ENCODE measurements at regions not wholly inside any gene's neighbourhood (a gene's known extent, or its start where the extent isn't known, plus 50 kb on each side); places are given as distances from the start of the nearest gene placed in this dataset.
A peak's percentile ranks its signal among the peaks of the same experiment; 100 is the strongest.
"Not testable (repeated sequence)": the region's sequence is repeated elsewhere in the genome, so short reads cannot be mapped to it uniquely, and the experiment has no call there.

DNA sequence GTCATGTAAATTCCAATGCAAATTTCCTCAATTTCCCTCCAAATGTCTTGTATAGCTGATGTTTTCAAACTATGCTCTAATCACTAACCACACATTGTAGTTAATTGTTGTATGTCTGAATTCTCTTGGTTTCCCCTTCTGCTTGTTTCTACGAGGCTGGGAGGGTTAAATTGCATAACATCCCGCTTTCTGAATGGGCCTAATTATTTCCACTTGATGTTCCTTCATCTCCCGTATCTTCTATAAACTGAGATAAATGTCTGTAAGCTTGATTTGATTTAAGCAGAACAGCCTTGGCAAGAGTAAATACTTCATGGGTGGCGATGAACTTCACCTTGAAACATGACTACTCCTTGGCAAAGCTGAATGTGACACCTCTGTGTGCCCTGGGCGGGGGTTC, 72.2 kb downstream of the SERINC2 start:
- H3K36me3 Mint-ChIP-seq: no peaks in the 10 kb centered on the region
- no peak for DNase-seq
- H3K4me3 Mint-ChIP-seq: no peak overlapping the region
- peaks cover 10 to 11% of the 10 kb centered on the region in 2 donors for H3K4me1 Mint-ChIP-seq
- H3K27ac Mint-ChIP-seq: no peak overlapping the region
- H3K9me3 Mint-ChIP-seq: peaks cover 0 to 1% (median 0%) of the 10 kb centered on the region in 6 donors
- H3K27me3 Mint-ChIP-seq (ENCODE audit: low read depth in 3 of 3): peaks cover 2 to 8% (median 3%) of the 10 kb centered on the region in 3 donors

DNA sequence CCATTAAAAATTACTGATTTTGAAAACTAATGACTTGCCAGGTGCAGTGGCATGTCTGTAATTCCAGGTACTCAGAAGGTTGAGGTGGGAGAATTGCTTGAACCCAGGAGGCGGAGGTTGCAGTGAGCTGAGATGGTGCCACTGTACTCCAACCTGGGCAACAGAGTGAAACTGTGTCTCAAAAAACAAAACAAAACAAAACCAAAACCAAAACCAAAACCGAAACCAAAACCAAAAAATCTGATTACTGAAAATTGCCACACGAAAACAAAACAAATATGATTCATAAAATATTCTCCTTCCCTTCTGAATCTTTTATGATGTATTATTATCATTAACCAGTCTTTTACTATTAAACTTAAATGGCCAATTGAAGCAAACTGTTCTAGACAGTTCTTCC, 74.1 kb downstream of the SERINC2 start:
- Mint-ChIP-seq H3K4me3 (peak overlapping the region; percentile 24 to 69 (median 53)), H3K27me3 (ENCODE audit: low read depth in 3 of 3) (peaks cover 2 to 10% (median 5%) of the 10 kb centered on the region in 3 donors), H3K27ac (peak overlapping the region; percentile 55 to 82 (median 74)), H3K9me3 (peaks cover 0 to 1% (median 0%) of the 10 kb centered on the region in 6 donors), H3K4me1 (peaks cover 10 to 11% of the 10 kb centered on the region in 2 donors), H3K36me3 (no peaks in the 10 kb centered on the region)
- peak; percentile 27 to 37 (median 34) for DNase-seq

DNA sequence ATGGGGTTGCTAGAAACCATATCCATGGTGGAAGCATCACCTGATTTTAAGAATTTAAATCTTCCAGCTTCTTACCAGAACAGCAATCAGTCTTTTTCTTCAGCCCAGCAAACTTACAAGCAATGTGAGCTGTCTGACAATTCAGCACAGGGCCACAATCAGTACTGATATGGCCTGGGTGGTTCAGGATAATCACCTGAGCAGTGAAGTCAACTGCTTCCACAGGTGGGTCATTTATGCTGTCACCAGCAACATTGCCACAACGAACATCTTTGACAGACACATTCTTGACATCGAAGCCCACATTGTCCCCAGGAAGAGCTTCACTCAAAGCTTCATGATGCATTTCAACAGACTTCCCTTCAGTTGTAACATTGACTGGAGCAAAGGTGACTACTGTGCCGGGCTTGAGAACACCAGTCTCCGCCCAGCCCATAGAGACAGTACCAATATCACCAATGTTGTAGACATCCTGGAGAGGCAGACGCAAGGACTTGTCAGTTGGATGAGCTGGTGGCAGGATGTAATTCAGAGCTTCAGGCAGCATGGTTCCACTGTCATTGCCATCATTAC, 74.8 kb downstream of the SERINC2 start:
- H3K4me3 Mint-ChIP-seq: peak overlapping the region in 3 of 5 donors; percentile 29 to 69 (median 53)
- no peak for DNase-seq
- peak overlapping the region; percentile 55 to 82 (median 72) for H3K27ac Mint-ChIP-seq
- peaks cover 0 to 1% (median 0%) of the 10 kb centered on the region in 6 donors for H3K9me3 Mint-ChIP-seq
- peaks cover 2 to 12% (median 6%) of the 10 kb centered on the region in 3 donors for H3K27me3 Mint-ChIP-seq (ENCODE audit: low read depth in 3 of 3)
- H3K4me1 Mint-ChIP-seq: peaks cover 10 to 11% of the 10 kb centered on the region in 2 donors
- H3K36me3 Mint-ChIP-seq: no peaks in the 10 kb centered on the region

DNA sequence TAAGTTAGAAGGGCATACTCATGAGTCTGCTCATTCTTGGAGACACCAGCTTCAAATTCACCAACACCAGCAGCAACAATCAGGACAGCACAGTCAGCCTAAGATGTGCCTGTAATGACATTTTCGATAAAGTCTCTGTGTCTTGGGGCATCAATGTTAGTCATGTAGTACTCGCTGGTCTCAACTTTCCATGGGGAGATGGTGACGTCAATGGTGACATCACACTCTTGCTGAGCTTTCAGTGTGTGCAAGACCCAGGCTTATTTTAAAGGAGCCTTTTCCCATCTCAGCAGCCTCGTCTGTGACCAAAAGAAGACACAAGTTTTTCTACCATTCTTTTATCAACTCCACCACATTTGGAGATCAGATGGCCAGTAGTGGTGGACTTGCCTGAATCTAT, 75.5 kb downstream of the SERINC2 start:
- peaks cover 10 to 11% of the 10 kb centered on the region in 2 donors for H3K4me1 Mint-ChIP-seq
- H3K4me3 Mint-ChIP-seq: no peak overlapping the region
- H3K27ac Mint-ChIP-seq: no peak overlapping the region
- H3K36me3 Mint-ChIP-seq: no peaks in the 10 kb centered on the region
- DNase-seq: no peak
- peaks cover 2 to 12% (median 6%) of the 10 kb centered on the region in 3 donors for H3K27me3 Mint-ChIP-seq (ENCODE audit: low read depth in 3 of 3)
- peaks cover 0 to 1% (median 0%) of the 10 kb centered on the region in 6 donors for H3K9me3 Mint-ChIP-seq

DNA sequence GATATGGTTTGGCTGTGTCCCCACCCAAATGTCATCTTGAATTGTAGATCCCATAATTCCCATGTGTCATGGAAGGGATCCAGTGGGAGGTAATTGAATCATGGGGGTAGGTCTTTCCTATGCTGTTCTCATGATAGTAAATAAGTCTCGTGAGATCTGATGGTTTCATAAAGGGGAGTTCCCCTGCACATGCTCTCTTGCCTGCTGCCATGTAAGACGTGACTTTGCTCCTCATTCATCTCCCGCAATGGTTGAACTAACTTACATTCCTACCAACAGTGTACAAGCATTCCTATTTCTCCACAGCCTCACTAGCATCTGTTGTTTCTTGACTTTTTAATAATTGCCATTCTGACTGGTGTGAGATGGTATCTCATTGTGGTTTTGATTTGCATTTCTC, 76.6 kb downstream of the SERINC2 start:
- H3K4me1 Mint-ChIP-seq: peaks cover 10 to 11% of the 10 kb centered on the region in 2 donors
- DNase-seq, H3K27ac Mint-ChIP-seq, H3K9me3 Mint-ChIP-seq, H3K4me3 Mint-ChIP-seq, H3K36me3 Mint-ChIP-seq: not testable (repeated sequence)
- H3K27me3 Mint-ChIP-seq (ENCODE audit: low read depth in 3 of 3): peaks cover 2 to 12% (median 6%) of the 10 kb centered on the region in 3 donors

DNA sequence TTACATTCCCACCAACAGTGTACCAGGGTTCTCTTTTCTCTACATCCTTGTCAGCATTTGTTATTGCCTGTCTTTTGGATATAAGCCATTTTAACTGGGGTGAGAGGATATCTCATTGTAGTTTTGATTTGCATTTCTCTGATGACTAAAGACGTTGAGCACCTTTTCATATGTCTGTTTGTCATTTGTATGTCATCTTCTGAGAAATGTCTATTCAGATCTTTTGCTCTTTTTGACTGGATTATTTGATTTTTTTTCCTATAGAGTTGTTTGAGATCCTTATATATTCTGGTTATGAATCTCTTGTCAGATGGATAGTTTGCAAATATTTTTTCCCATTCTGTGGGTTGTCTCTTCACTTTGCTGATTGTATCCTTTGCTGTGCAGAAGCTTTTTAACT, 77.6 kb downstream of the SERINC2 start:
- not testable (repeated sequence) for DNase-seq, H3K36me3 Mint-ChIP-seq, H3K4me3 Mint-ChIP-seq, H3K27ac Mint-ChIP-seq, H3K9me3 Mint-ChIP-seq
- Mint-ChIP-seq H3K4me1 (peaks cover 10 to 11% of the 10 kb centered on the region in 2 donors), H3K27me3 (ENCODE audit: low read depth in 3 of 3) (peaks cover 2 to 12% (median 6%) of the 10 kb centered on the region in 3 donors)

DNA sequence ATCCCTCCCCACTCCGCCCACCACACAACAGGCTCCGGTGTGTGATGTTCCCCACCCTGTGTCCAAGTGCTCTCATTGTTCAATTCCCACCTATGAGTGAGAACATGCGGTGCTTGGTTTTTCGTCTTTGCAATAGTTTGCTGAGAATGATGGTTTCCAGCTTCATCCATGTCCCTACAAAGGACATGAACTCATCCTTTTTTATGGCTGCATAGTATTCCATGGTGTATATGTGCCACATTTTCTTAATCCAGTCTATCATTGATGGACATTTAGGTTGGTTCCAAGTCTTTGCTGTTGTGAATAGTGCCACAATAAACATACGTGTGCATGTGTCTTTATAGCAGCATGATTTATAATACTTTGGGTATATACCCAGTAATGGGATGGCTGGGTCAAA, 81.0 kb upstream of the TINAGL1 start:
- not testable (repeated sequence) for H3K27ac Mint-ChIP-seq; H3K4me3 Mint-ChIP-seq; H3K36me3 Mint-ChIP-seq; DNase-seq; H3K9me3 Mint-ChIP-seq; H3K4me1 Mint-ChIP-seq; H3K27me3 Mint-ChIP-seq (ENCODE audit: low read depth in 3 of 3)

DNA sequence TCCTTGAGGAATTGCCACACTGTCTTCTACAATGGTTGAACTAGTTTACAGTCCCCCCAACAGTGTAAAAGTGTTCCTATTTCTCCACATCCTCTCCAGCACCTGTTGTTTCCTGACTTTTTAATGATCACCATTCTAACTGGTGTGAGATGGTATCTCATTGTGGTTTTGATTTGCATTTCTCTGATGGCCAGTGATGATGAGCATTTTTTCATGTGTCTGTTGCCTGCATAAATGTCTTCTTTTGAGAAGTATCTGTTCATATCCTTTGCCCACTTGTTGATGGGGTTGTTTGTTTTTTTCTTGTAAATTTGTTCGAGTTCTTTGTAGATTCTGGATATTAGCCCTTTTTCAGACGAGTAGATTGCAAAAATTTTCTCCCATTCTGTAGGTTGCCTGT, 80.5 kb upstream of the TINAGL1 start:
- not testable (repeated sequence) for H3K9me3 Mint-ChIP-seq; DNase-seq; H3K4me3 Mint-ChIP-seq; H3K27me3 Mint-ChIP-seq (ENCODE audit: low read depth in 3 of 3); H3K27ac Mint-ChIP-seq; H3K36me3 Mint-ChIP-seq; H3K4me1 Mint-ChIP-seq

DNA sequence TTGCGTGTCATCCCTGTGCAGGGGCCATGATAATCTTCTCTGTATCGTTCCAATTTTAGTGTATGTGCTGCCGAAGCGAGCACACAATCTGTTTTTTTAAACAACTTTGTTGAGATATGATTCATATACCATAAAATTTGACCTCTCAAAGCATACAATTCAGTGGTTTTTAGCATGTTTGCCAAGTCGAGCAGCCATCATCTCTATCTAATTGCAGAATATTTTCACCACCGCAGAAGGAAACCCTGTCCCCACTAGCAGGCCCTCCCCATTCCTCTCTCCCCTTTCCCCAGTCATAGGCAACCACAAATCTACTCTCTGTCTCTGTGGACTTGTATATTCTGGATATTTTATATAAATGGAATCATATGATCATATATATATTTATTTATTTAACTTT, 78.7 kb upstream of the TINAGL1 start:
- Mint-ChIP-seq H3K27me3 (ENCODE audit: low read depth in 3 of 3) (peaks cover 0 to 5% (median 5%) of the 10 kb centered on the region in 3 donors), H3K27ac (no peak overlapping the region), H3K4me1 (no peaks in the 10 kb centered on the region), H3K36me3 (no peaks in the 10 kb centered on the region), H3K9me3 (peaks cover 0 to 2% (median 0%) of the 10 kb centered on the region in 6 donors), H3K4me3 (no peak overlapping the region)
- DNase-seq: no peak

DNA sequence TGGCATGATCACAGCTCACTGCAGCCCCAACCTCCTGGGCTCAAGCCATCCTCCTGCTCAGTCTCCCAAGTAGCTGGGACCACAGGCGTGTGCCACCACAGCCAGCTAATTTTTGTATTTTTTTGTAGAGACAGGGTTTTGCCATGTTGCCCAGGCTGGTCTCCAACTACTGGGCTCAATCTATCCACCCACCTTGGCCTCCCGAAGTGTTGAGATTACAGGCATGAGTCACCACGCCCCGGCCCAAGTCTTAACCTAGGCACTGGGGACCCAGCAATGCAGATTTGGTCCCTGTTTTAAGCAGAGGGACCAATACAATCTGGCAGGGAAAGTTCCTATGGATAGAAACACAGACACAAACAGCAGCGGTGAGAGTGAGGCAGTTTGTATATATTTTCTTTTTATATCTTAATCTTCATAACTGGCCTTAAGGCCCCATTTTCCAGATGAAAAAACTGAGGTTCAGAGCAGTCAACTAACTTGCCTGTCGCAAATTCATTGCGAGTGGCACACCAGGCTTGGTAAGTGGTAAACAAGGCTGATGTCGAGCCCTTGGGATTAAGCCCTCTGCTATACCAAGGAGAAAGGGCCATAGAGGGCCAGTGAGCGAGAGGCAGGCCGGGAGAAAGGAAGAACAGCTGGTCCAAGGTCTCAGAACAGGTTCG, 77.8 kb upstream of the TINAGL1 start:
- H3K27ac Mint-ChIP-seq: no peak overlapping the region
- DNase-seq: no peak
- no peaks in the 10 kb centered on the region for H3K36me3 Mint-ChIP-seq
- peaks cover 0 to 7% (median 5%) of the 10 kb centered on the region in 3 donors for H3K27me3 Mint-ChIP-seq (ENCODE audit: low read depth in 3 of 3)
- H3K4me3 Mint-ChIP-seq: no peak overlapping the region
- H3K9me3 Mint-ChIP-seq: peaks cover 0 to 2% (median 0%) of the 10 kb centered on the region in 6 donors
- H3K4me1 Mint-ChIP-seq: no peaks in the 10 kb centered on the region

DNA sequence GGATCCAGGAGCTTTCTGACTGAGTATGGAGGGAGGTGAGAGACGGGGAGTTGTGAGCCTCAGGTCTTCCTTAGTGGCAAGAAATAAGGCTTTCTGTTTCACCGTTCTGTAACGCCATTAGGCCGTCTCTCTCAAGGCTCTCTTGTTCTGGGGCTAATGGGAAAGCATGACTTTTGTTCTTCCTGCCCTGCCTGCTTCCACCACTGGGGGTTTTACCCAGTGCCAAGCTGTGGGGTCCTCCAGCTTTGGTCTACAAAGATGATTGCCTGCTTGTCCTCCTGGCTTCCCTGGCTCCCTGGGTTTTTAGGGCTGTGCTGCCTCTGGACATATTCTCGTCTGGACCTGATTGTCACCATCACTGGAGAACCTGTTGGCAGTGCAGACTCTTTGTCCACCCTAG, 74.8 kb upstream of the TINAGL1 start:
- no peak overlapping the region for H3K27ac Mint-ChIP-seq
- H3K4me1 Mint-ChIP-seq: peaks cover 9 to 12% of the 10 kb centered on the region in 2 donors
- H3K27me3 Mint-ChIP-seq (ENCODE audit: low read depth in 3 of 3): peaks cover 1 to 11% (median 5%) of the 10 kb centered on the region in 3 donors
- no peak overlapping the region for H3K4me3 Mint-ChIP-seq
- H3K9me3 Mint-ChIP-seq: peaks cover 0 to 2% (median 0%) of the 10 kb centered on the region in 6 donors
- no peak for DNase-seq
- no peaks in the 10 kb centered on the region for H3K36me3 Mint-ChIP-seq

DNA sequence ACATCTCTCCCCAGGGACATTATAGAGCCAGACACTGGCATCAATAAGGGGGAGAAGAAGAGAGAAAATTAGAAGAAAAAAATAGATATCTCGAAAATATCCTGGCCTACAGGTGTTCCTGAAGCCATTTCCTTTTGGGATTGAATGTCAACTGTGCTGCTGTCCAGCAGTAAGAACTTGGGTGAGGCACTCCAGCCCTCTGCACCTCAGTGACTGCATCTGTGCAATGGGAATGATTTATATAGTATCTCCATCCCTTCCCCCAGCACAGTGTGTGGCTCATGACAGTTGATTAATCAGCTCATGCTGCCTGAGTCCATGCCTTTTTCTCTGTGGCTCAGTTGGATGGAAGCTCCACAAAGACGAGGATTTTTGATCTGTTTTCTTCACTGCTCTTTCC, 74.1 kb upstream of the TINAGL1 start:
- Mint-ChIP-seq H3K36me3 (no peaks in the 10 kb centered on the region), H3K9me3 (peaks cover 0 to 2% (median 0%) of the 10 kb centered on the region in 6 donors), H3K4me1 (peaks cover 9 to 12% of the 10 kb centered on the region in 2 donors), H3K27ac (no peak overlapping the region), H3K27me3 (ENCODE audit: low read depth in 3 of 3) (peaks cover 1 to 11% (median 5%) of the 10 kb centered on the region in 3 donors), H3K4me3 (no peak overlapping the region)
- DNase-seq: no peak

DNA sequence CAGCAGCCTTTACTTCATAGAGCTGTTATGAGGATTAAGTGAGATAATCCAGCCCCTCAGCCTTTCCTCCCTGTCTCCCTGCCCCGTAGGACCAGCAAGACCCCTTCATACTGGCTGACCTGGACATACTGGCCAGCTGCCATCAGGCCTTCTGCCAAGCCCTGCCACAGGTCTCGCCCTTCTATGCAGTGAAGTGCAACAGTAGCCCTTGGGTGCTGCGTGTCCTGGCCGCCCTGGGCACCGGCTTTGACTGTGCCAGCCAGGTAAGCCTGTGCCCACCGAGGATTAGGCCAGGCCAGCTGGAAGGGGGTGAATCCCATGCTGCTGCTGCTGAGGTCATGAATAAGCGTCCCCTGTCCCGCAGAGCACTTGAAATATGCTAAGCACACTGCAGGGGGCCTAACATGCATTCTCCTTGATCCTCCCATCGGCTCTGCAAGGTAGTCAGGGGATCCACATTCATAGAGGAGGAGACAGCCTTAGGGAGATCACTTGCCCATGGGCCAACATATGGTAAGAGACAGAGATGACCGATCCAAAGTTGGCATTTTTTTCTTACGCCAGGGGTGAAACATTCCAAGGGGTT, 73.3 kb upstream of the TINAGL1 start:
- peaks cover 9 to 12% of the 10 kb centered on the region in 2 donors for H3K4me1 Mint-ChIP-seq
- H3K4me3 Mint-ChIP-seq: no peak overlapping the region
- peaks cover 1 to 11% (median 5%) of the 10 kb centered on the region in 3 donors for H3K27me3 Mint-ChIP-seq (ENCODE audit: low read depth in 3 of 3)
- no peaks in the 10 kb centered on the region for H3K9me3 Mint-ChIP-seq
- H3K36me3 Mint-ChIP-seq: no peaks in the 10 kb centered on the region
- no peak overlapping the region for H3K27ac Mint-ChIP-seq
- DNase-seq: no peak

DNA sequence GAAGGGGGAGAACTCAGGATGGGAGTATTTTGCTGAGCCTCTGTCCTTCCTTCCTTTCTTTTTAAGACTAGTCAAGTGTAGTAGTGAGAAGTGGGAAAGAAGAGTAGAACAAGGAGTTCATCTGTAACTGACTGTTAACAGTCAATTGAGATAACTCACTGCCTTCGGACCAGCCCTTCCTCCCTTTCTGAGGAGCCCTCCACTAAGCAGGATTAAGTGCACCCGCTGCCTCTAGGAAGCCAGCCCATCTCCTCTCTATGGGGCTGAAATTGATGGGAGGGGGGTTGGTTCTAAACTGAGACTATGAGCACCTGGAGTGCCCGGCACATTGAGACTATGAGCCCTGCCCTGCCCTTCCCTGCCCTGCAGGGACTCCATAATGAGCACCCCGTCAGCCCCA, 72.7 kb upstream of the TINAGL1 start:
- peaks cover 1 to 13% (median 2%) of the 10 kb centered on the region in 3 donors for H3K27me3 Mint-ChIP-seq (ENCODE audit: low read depth in 3 of 3)
- no peak overlapping the region for H3K27ac Mint-ChIP-seq
- H3K4me1 Mint-ChIP-seq: peaks cover 9 to 12% of the 10 kb centered on the region in 2 donors
- H3K4me3 Mint-ChIP-seq: no peak overlapping the region
- H3K36me3 Mint-ChIP-seq: no peaks in the 10 kb centered on the region
- no peak for DNase-seq
- no peaks in the 10 kb centered on the region for H3K9me3 Mint-ChIP-seq

Data from immature natural killer cell (primary cell).